GM12874 (cell line): ENCODE measurements at regions not wholly inside any gene's neighbourhood (a gene's known extent, or its start where the extent isn't known, plus 50 kb on each side); places are given as distances from the start of the nearest gene placed in this dataset.

Experiments used
- CTCF ChIP-seq: IDR thresholded peaks from 2 replicates; pipeline ENCODE4 v1.5.1; 2011; ENCODE audit warnings: low read depth, mild to moderate bottlenecking, control low read depth, low read length, moderate library complexity; ENCODE audit not compliant: insufficient read depth

GRCh38 chr13:83377491-83377890 lies 504.8 kb downstream of the SLITRK1 start:
- no peak for TF ChIP-seq CTCF

- TF ChIP-seq CTCF: no peak
These were observed 509.5 kb downstream of the SLITRK1 start for GRCh38 chr13:83372786-83373185.

- no peak for TF ChIP-seq CTCF
These were observed 516.6 kb downstream of the SLITRK1 start for GRCh38 chr13:83365723-83366122.

- no peak for TF ChIP-seq CTCF
These were observed 527.2 kb downstream of the SLITRK1 start for GRCh38 chr13:83355041-83355440.

GRCh38 chr13:83352391-83352790 lies 529.9 kb downstream of the SLITRK1 start:
- no peak for TF ChIP-seq CTCF

- no peak for TF ChIP-seq CTCF
These were observed 531.7 kb downstream of the SLITRK1 start for GRCh38 chr13:83350569-83350968.

GRCh38 chr13:83344518-83344917 lies 537.8 kb downstream of the SLITRK1 start:
- TF ChIP-seq CTCF: no peak

GRCh38 chr13:83340170-83340569 lies 542.1 kb downstream of the SLITRK1 start:
- TF ChIP-seq CTCF: no peak
